Activated CD4-positive, alpha-beta T cell treated with anti-CD3 and anti-CD28 coated beads, Interleukin-2, amount 10 ng/mL, durations not matched to agents 7 days and 5 days (primary cell): ENCODE measurements at regions not wholly inside any gene's neighbourhood (a gene's known extent, or its start where the extent isn't known, plus 50 kb on each side); places are given as distances from the start of the nearest gene placed in this dataset.
"Not testable (repeated sequence)": the region's sequence is repeated elsewhere in the genome, so short reads cannot be mapped to it uniquely, and the experiment has no call there.

Experiments used
- CTCF ChIA-PET: fragments of 350-600 bp; sonication (Branson Sonifier 250); formaldehyde crosslinking; loops from one replicate; lab custom pipeline; 2021; ENCODE audit warnings: antibody characterized with exemption; lab: Charles Lee
- POLR2A ChIA-PET: fragments of 350-600 bp; sonication (Branson Sonifier 250); formaldehyde crosslinking; loops from one replicate; lab custom pipeline; 2021; ENCODE audit warnings: antibody characterized with exemption; lab: Charles Lee
- DNase-seq: peaks from one replicate; pipeline ENCODE4 v3.0.0-alpha.2; 2020
- H3K27ac Mint-ChIP-seq: one replicate; pipeline ENCODE4 v1.8.0; 2021; ENCODE audit warnings: mild to moderate bottlenecking, moderate library complexity, mixed read lengths
- H3K27me3 Mint-ChIP-seq: one replicate; pipeline ENCODE4 v1.8.0; 2021; ENCODE audit warnings: mixed read lengths
- H3K36me3 Mint-ChIP-seq: one replicate; pipeline ENCODE4 v1.8.0; 2021; ENCODE audit warnings: low read depth, mixed read lengths
- H3K4me1 Mint-ChIP-seq: one replicate; pipeline ENCODE4 v1.8.0; 2021; ENCODE audit warnings: mixed read lengths
- H3K4me3 Mint-ChIP-seq: one replicate; pipeline ENCODE4 v1.8.0; 2021; ENCODE audit warnings: mild to moderate bottlenecking, moderate library complexity, mixed read lengths
- H3K9me3 Mint-ChIP-seq: one replicate; pipeline ENCODE4 v1.8.0; 2021; ENCODE audit warnings: mixed read lengths

DNA sequence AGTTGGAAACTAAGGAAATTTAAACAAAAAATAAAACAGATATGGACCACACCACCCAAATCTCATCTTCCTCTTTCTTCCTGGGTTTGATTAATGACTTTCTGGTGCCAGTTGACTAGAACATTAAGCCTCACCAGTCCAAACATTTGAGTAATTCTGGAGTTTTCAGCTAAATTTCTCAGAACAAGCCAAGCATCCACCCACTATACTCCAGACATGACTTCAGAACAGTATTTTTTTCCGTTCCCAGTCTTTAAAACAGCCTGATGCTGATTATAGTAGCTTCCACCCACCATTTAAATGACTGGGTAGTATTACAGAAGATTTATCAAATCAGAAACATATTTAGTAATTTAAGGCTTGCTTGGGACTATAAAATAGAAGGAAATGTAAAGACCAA lies 230.9 kb upstream of the UBASH3B start:
- POLR2A ChIA-PET, result no interaction called here
- CTCF ChIA-PET, result no interaction called here
- Mint-ChIP-seq H3K9me3 (no peaks in the 10 kb centered on the region), H3K27me3 (no peaks in the 10 kb centered on the region), H3K4me1 (no peaks in the 10 kb centered on the region), H3K36me3 (no peaks in the 10 kb centered on the region), H3K4me3 (no peak overlapping the region), H3K27ac (no peak overlapping the region)
- no peak for DNase-seq

DNA sequence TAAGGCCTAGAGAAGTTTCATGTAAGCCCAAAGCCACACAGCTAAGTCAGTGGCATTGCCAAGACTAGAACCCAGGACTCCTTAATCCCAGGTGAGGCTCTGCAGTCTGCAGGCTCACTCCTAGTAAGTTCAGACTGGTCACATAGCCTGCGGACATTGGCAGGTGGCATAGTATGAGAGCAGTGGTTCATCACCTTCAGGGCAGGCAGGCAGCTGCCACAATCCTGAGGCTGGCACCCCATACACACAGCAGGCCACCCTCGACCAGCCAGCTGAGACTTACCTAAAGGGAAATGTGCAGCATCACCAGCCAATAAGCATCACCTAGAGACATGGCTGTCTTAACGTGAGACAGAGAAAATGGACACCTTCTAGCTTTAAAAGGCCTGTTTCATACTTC lies 231.6 kb upstream of the UBASH3B start:
- no peaks in the 10 kb centered on the region for H3K4me1 Mint-ChIP-seq
- H3K36me3 Mint-ChIP-seq, result no peaks in the 10 kb centered on the region
- ChIA-PET POLR2A (no interaction called here), CTCF (no interaction called here)
- no peak for DNase-seq
- no peaks in the 10 kb centered on the region for H3K27me3 Mint-ChIP-seq
- no peak overlapping the region for H3K4me3 Mint-ChIP-seq
- no peaks in the 10 kb centered on the region for H3K9me3 Mint-ChIP-seq
- H3K27ac Mint-ChIP-seq, result no peak overlapping the region

DNA sequence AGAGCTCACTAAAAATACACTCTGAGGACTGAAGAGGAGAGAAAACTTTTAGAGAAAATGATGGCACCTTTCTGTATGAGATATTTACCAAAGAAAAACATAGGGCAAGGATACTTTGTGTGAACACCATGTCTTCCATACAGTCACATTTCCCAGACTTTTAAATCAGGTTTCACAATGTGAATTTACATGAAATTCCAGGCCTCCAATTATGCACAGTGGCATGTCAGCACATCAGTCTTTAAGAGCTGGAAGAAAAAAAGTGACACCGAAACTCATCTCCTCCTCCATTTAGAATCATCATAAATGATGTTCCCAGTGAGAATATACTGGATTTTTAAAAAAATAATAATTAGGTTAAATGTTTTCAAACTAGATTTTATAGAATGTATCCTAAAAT lies 232.2 kb upstream of the UBASH3B start:
- DNase-seq, result no peak
- Mint-ChIP-seq H3K4me3 (no peak overlapping the region), H3K9me3 (no peaks in the 10 kb centered on the region), H3K27me3 (no peaks in the 10 kb centered on the region), H3K36me3 (no peaks in the 10 kb centered on the region), H3K27ac (no peak overlapping the region), H3K4me1 (no peaks in the 10 kb centered on the region)
- ChIA-PET CTCF (no interaction called here), POLR2A (no interaction called here)

DNA sequence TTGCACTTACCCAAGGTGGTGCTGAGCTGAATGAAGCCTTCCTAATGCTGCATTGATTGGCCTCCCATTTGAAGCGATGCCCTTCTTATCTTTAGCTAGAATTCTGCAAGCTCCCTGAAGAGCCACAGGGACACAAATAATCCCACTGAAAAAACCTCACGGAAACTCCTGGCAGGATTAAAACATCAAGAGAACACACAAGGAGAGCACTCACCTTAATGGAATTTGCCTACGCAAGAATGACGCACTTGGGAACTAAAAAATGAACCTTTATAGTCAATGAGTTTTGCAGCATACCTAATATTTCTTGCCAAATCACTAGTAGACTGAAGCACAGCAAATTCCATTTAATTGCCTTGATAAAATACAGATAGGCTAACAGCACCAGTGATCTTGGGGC lies 232.8 kb upstream of the UBASH3B start:
- H3K36me3 Mint-ChIP-seq, result no peaks in the 10 kb centered on the region
- no peak overlapping the region for H3K4me3 Mint-ChIP-seq

DNA sequence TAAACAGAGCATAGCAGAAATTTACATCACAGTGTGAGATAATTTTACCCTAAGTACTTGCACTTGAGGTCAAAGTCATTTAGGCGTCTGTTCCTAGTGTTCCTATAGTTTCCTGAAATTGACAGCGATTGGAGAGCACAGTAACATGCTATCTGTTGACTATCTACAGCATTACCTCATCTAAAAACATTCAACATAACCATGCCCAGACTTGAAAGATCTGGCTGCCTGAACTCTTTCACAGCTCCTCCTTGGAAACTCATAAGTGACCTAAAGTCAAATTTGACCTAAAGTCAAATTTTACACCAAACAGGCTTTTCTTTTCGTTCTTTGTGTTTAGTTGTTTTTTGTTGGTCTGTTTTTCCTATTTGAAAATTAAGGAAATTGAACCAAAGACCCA lies 233.8 kb upstream of the UBASH3B start:
- Mint-ChIP-seq H3K9me3 (no peaks in the 10 kb centered on the region), H3K27ac (no peak overlapping the region), H3K4me1 (no peaks in the 10 kb centered on the region), H3K36me3 (no peaks in the 10 kb centered on the region), H3K27me3 (no peaks in the 10 kb centered on the region), H3K4me3 (no peak overlapping the region)
- DNase-seq, result no peak
- CTCF ChIA-PET, result no interaction called here
- POLR2A ChIA-PET, result no interaction called here

More for the DNA sequence above, 232.8 kb upstream of the UBASH3B start:
- Mint-ChIP-seq H3K27me3 (no peaks in the 10 kb centered on the region), H3K9me3 (no peaks in the 10 kb centered on the region), H3K4me1 (no peaks in the 10 kb centered on the region), H3K27ac (no peak overlapping the region)
- ChIA-PET CTCF (no interaction called here), POLR2A (no interaction called here)
- DNase-seq, result no peak

DNA sequence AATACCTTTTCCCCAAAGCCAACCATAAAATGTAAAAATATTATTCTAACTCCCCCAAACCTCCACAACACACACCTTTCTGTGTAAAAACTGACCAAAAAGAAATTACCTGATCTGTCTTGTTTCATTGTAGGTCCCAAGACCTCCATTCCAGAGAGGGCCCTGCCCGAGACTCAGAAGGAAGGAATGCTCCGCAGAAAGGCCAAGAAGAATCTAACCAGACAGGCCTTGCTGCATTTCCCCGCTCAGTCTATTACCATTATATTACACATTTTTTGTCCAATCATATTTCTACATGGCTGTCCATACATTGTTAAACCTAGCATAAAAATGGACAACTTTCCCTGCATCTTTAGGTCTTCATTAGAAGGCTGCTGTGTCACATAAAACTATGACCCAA lies 237.5 kb upstream of the UBASH3B start:
- H3K27me3 Mint-ChIP-seq, result no peaks in the 10 kb centered on the region
- no peaks in the 10 kb centered on the region for H3K36me3 Mint-ChIP-seq
- peaks cover 2% of the 10 kb centered on the region for H3K9me3 Mint-ChIP-seq
- DNase-seq, result no peak
- H3K4me1 Mint-ChIP-seq, result no peaks in the 10 kb centered on the region
- CTCF ChIA-PET, result no interaction called here
- no peak overlapping the region for H3K4me3 Mint-ChIP-seq
- H3K27ac Mint-ChIP-seq, result no peak overlapping the region
- POLR2A ChIA-PET, result no interaction called here

DNA sequence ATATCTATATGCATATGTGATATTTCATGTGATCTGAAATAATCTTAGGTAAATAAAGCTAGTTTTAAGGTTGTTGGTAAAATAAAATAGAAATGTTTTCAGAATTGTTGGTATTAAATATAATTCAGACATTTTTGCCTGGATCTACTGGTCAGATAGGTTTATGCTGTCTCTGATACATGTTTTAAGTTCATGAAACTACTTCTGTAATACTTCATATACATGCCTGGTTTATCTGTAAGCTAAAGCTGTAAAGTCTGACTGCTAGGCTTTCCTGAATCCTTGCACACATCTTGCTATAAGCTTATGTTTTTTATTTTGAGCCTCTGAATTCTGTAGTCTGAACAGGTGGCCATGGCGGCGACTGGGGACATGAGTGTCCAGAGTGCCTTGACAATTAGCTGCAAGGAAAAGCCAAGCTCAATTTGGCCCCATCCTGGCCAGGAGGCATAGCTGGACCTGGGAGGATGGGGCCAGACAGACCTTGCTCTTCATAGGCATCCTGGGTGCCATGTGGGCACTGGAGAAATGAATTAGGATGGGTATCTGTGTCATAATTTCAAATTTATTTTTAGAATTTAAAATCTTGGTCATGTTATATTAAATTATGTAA lies 241.0 kb upstream of the UBASH3B start:
- H3K9me3 Mint-ChIP-seq, result peaks cover 2% of the 10 kb centered on the region
- no peaks in the 10 kb centered on the region for H3K27me3 Mint-ChIP-seq
- CTCF ChIA-PET, result no interaction called here
- no peaks in the 10 kb centered on the region for H3K36me3 Mint-ChIP-seq
- H3K4me1 Mint-ChIP-seq, result no peaks in the 10 kb centered on the region
- POLR2A ChIA-PET, result no interaction called here
- no peak overlapping the region for H3K27ac Mint-ChIP-seq
- no peak overlapping the region for H3K4me3 Mint-ChIP-seq
- DNase-seq, result no peak

DNA sequence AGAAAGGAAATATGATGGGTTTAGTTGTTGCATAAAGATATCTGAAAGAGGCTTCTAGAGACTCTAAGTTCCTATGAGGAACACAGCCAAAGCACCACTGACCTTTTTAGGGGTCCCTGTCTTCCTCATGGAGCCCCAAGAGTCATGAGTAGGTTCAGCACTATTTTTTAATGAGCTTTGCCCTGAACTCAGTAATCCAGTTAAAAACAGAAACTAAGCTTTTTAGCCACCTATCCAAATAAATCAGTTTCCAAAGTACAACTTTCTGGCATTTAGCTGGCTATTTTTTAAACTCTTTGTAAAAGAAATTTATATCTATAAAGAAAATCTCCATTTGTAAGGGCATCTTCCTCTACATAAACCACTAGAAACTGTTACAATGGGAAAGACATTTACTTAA lies 241.8 kb upstream of the UBASH3B start:
- Mint-ChIP-seq H3K36me3 (no peaks in the 10 kb centered on the region), H3K27me3 (no peaks in the 10 kb centered on the region), H3K9me3 (peaks cover 2% of the 10 kb centered on the region), H3K4me1 (no peaks in the 10 kb centered on the region), H3K27ac (no peak overlapping the region), H3K4me3 (no peak overlapping the region)
- ChIA-PET CTCF (interaction anchor here (0.6 kb wide), 1 partner anchor 20 kb away, joined by 3 read pairs; no protein-coding TSS in a partner anchor), POLR2A (no interaction called here)
- DNase-seq, result no peak

DNA sequence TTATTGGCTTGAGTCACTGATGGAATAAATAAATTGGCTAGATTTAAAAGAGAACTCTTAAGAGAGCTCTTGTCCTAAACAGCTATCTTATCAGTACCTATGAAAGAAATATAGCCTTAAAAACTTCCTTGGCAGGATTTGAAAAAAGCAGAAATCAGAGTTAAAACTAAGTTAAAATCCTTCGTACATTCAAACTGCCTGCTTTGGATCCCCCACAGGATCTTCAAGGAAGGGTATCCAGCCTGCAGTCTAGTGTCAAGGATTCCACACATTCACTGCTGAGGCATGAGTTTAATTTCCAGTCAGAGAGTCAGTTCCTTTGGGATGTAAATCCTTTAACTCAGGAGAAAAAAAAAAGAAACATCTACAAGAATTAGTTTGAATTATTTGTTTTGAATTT lies 242.9 kb upstream of the UBASH3B start:
- H3K4me1 Mint-ChIP-seq, result no peaks in the 10 kb centered on the region
- no peaks in the 10 kb centered on the region for H3K27me3 Mint-ChIP-seq
- CTCF ChIA-PET, result interaction anchor here (0.6 kb wide), 1 partner anchor 764 kb away, joined by 3 read pairs; no protein-coding TSS in a partner anchor
- H3K9me3 Mint-ChIP-seq, result peaks cover 2% of the 10 kb centered on the region
- no peak overlapping the region for H3K27ac Mint-ChIP-seq
- POLR2A ChIA-PET, result no interaction called here
- no peak overlapping the region for H3K4me3 Mint-ChIP-seq
- DNase-seq, result no peak
- H3K36me3 Mint-ChIP-seq, result no peaks in the 10 kb centered on the region

DNA sequence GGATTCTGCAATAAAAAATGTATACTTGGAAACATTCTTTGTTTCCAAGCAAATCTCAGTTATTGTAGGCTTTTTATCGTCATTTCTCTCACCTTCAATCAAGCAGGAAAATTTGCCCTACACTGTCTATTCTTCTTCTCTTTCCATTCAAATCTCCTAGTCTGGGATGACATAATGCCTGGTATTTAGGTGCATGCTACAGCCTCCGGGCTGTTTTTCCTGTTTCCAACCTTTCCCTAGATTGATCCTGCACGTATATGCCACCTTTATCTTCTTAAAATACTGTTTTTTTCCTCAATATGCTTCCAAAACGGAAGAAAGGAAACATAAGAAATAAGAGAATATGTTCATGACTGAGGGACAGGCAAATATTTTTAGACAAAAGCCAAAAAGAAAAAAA lies 249.1 kb upstream of the UBASH3B start:
- ChIA-PET POLR2A (no interaction called here), CTCF (interaction anchor here (0.6 kb wide), 1 partner anchor 9 kb away, joined by 3 read pairs; no protein-coding TSS in a partner anchor)
- no peak overlapping the region for H3K27ac Mint-ChIP-seq
- H3K4me1 Mint-ChIP-seq, result no peaks in the 10 kb centered on the region
- no peak for DNase-seq
- H3K36me3 Mint-ChIP-seq, result no peaks in the 10 kb centered on the region
- no peaks in the 10 kb centered on the region for H3K9me3 Mint-ChIP-seq
- no peak overlapping the region for H3K4me3 Mint-ChIP-seq
- H3K27me3 Mint-ChIP-seq, result peaks cover under 1% of the 10 kb centered on the region

DNA sequence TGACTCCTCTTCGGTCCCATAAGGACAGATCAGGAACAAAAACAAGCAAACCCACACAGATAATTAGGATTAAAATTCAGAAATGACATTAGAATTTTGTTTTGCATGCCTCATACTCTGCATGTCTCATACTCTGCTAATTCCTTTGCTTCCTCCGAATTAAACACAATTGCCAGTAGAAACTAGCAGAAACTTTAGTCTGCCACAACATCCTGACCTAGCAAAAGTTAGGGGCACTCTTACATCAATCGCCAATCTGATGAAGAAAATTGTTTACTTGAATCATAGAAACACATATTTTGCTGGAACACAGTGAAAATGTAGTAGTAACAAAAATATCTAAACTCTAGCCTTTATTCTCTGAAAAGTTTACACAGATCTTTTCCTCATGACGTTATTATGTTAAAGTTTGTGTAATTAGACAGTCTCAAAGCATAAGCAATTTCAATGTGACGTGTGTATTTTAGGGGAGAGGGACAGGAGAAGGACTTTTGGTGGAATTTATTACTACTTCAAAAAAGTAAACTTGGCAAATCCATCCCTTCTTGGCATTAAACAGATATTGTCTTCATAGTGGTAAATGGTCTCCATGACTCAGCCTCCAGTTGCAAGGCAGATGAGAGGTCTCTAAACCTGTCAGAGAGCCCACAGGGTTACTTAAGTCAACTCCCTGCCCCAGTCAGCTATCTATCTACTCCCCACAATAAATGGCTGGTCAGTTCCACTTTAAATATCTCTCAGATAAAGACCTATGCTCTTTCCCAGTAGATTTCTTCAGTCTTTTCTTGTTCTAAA lies 249.8 kb upstream of the UBASH3B start:
- H3K27me3 Mint-ChIP-seq, result peaks cover 4% of the 10 kb centered on the region
- no peaks in the 10 kb centered on the region for H3K9me3 Mint-ChIP-seq
- H3K4me3 Mint-ChIP-seq, result no peak overlapping the region
- no peak overlapping the region for H3K27ac Mint-ChIP-seq
- DNase-seq, result no peak
- CTCF ChIA-PET, result no interaction called here
- no peaks in the 10 kb centered on the region for H3K4me1 Mint-ChIP-seq
- POLR2A ChIA-PET, result no interaction called here
- no peaks in the 10 kb centered on the region for H3K36me3 Mint-ChIP-seq

DNA sequence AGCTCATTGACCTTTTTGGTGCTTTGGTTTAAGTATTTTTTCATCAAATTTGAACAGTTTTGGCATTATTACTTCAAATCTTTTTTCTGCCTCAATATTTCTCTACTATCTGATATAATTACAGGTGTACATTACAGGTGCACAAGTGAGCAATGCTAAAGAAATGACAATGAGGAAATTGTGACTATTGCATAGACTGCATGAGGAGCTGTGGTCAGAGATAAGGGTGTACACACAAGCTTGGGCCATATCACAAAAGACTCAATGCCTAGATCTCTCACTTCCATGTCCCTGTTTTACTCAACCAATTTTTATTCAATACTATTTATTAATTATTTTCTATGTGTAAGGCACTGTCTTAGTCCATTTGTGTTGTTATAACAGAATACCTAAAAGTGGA lies 251.0 kb upstream of the UBASH3B start:
- ChIA-PET POLR2A (no interaction called here), CTCF (no interaction called here)
- no peaks in the 10 kb centered on the region for H3K36me3 Mint-ChIP-seq

DNA sequence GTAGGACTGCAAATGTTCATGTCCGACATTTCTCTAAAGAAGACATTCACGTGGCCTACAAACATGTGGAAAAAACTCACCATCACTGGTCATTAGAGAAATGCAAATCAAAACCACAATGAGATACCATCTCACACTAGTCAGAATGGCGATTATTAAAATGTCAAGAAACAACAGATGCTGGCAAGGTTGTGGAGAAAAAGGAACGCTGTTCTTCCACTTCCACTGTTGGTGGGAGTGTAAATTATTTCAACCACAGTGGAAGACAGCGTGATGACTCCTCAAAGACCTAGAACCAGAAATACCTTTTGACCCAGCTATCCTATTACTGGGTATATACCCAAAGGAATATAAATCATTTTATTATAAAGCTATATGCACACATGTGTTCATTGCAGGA lies 253.9 kb upstream of the UBASH3B start:
- H3K27ac Mint-ChIP-seq, H3K4me1 Mint-ChIP-seq, H3K4me3 Mint-ChIP-seq, H3K27me3 Mint-ChIP-seq, DNase-seq, H3K9me3 Mint-ChIP-seq, CTCF ChIA-PET, H3K36me3 Mint-ChIP-seq, POLR2A ChIA-PET: not testable (repeated sequence)

More for the DNA sequence above, 251.0 kb upstream of the UBASH3B start:
- Mint-ChIP-seq H3K27ac (no peak overlapping the region), H3K4me3 (no peak overlapping the region), H3K4me1 (no peaks in the 10 kb centered on the region), H3K9me3 (no peaks in the 10 kb centered on the region), H3K27me3 (peaks cover 4% of the 10 kb centered on the region)
- DNase-seq, result no peak
